ENCODE measurements at regions not wholly inside any gene's neighbourhood (a gene's known extent, or its start where the extent isn't known, plus 50 kb on each side); places are given as distances from the start of the nearest gene placed in this dataset.

DNA sequence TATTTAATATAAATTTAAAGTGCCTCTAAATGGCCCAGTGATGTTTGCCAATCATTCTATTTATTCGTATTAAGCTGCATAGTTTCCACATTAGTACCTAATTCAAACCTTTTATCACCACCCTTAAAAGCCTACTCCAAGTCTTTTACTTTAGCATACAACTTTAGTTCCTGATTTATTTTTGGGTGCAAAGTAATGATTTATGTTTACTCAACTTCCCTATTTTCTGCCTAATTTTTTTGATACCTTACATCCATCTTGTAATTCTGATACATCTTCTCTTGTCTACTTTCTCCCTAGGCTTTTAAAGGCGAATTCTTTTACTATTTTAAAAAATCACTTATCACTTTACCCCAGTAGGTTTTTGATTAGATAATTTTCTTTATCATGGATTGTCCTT lies 2651.1 kb upstream of the PCDH20 start:
- TF ChIP-seq TCF12 (IDR thresholded peaks at IDR 0.05; ENCODE audit: low read depth) (no peak), EP300 (IDR thresholded peaks at IDR 0.05; ENCODE audit: borderline replicate concordance) (no peak), ZBTB7A (IDR thresholded peaks at IDR 0.05; ENCODE audit: low read depth) (no peak), EGR1 (IDR thresholded peaks at IDR 0.05) (no peak), TEAD4 (IDR thresholded peaks at IDR 0.05) (no peak), YY1 (IDR thresholded peaks at IDR 0.05; ENCODE audit: low read depth) (no peak), FOXM1 (IDR thresholded peaks at IDR 0.05; ENCODE audit: borderline replicate concordance, low read depth) (no peak), RAD21 (IDR thresholded peaks at IDR 0.05; ENCODE audit: low read depth) (no peak), CEBPB (IDR thresholded peaks at IDR 0.05) (no peak), CREB1 (IDR thresholded peaks at IDR 0.05; ENCODE audit: low read depth) (no peak)
- TF ChIP-seq, protein P1, sequence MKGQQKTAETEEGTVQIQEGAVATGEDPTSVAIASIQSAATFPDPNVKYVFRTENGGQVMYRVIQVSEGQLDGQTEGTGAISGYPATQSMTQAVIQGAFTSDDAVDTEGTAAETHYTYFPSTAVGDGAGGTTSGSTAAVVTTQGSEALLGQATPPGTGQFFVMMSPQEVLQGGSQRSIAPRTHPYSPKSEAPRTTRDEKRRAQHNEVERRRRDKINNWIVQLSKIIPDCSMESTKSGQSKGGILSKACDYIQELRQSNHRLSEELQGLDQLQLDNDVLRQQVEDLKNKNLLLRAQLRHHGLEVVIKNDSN (IDR thresholded peaks at IDR 0.05), result no peak
- TF ChIP-seq, protein P2, sequence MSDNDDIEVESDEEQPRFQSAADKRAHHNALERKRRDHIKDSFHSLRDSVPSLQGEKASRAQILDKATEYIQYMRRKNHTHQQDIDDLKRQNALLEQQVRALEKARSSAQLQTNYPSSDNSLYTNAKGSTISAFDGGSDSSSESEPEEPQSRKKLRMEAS (IDR thresholded peaks at IDR 0.05), result no peak

GRCh38 chr13:64061649-64062048 lies 2646.0 kb upstream of the PCDH20 start:
- TF ChIP-seq EP300 (IDR thresholded peaks at IDR 0.05; ENCODE audit: borderline replicate concordance), result no peak
- no peak for TF ChIP-seq CREB1 (IDR thresholded peaks at IDR 0.05; ENCODE audit: low read depth)
- TF ChIP-seq, protein P1 (IDR thresholded peaks at IDR 0.05), result no peak
- no peak for TF ChIP-seq NFIC (IDR thresholded peaks at IDR 0.05)
- TF ChIP-seq YY1 (IDR thresholded peaks at IDR 0.05; ENCODE audit: low read depth), result no peak
- no peak for TF ChIP-seq TCF12 (IDR thresholded peaks at IDR 0.05; ENCODE audit: low read depth)
- no peak for TF ChIP-seq EGR1 (IDR thresholded peaks at IDR 0.05)
- TF ChIP-seq CEBPB (IDR thresholded peaks at IDR 0.05), result no peak
- no peak for TF ChIP-seq ZBTB7A (IDR thresholded peaks at IDR 0.05; ENCODE audit: low read depth)
- TF ChIP-seq TEAD4 (IDR thresholded peaks at IDR 0.05), result no peak
- TF ChIP-seq, protein P2 (IDR thresholded peaks at IDR 0.05), result no peak
- no peak for TF ChIP-seq REST (IDR thresholded peaks at IDR 0.05; ENCODE audit: low read depth)
- TF ChIP-seq RAD21 (IDR thresholded peaks at IDR 0.05; ENCODE audit: low read depth), result no peak
- TF ChIP-seq FOXM1 (IDR thresholded peaks at IDR 0.05; ENCODE audit: borderline replicate concordance, low read depth), result no peak
- no peak for TF ChIP-seq TAF1 (IDR thresholded peaks at IDR 0.05; ENCODE audit: low read depth)

DNA sequence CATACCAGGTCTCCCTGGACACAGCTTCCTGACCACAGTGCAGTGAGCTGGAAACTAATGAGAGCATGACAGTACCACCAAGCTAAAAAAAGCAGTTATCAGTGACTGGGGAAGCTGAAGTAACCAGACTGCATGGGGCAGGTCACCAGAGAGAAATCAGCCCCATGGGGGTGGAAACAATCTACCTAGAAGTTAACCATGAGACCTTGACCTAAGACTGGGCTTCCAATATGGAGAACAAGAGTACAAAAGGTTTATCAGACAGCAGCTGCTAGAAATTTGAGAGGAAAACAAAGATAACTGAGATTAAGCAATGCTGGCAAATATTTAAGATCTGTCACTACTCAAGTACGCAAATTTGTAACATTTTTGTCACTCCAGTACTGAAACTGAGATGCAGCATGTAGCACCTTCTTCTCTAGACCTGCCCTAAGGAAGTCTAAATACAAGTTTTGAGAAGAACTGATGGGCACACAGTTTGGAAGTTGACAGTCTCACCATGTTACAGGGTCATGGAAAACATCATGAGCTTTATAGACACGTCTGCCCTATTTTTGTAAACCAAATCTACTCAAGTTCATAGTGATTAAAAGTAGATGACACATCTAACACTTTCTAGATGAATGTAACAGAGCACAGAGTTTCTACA lies 2641.8 kb upstream of the PCDH20 start:
- TF ChIP-seq FOXM1 (IDR thresholded peaks at IDR 0.05; ENCODE audit: borderline replicate concordance, low read depth), result no peak
- TF ChIP-seq NFIC (IDR thresholded peaks at IDR 0.05), result no peak
- no peak for TF ChIP-seq CREB1 (IDR thresholded peaks at IDR 0.05; ENCODE audit: low read depth)
- no peak for TF ChIP-seq REST (IDR thresholded peaks at IDR 0.05; ENCODE audit: low read depth)

GRCh38 chr13:64054321-64054720 lies 2638.7 kb upstream of the PCDH20 start:
- TF ChIP-seq, protein P2 (IDR thresholded peaks at IDR 0.05), result no peak
- TF ChIP-seq EGR1 (IDR thresholded peaks at IDR 0.05) (no peak), RAD21 (IDR thresholded peaks at IDR 0.05; ENCODE audit: low read depth) (no peak), CEBPB (IDR thresholded peaks at IDR 0.05) (no peak), ZBTB7A (IDR thresholded peaks at IDR 0.05; ENCODE audit: low read depth) (no peak), TEAD4 (IDR thresholded peaks at IDR 0.05) (no peak), EP300 (IDR thresholded peaks at IDR 0.05; ENCODE audit: borderline replicate concordance) (no peak), CREB1 (IDR thresholded peaks at IDR 0.05; ENCODE audit: low read depth) (no peak), REST (IDR thresholded peaks at IDR 0.05; ENCODE audit: low read depth) (no peak), TCF12 (IDR thresholded peaks at IDR 0.05; ENCODE audit: low read depth) (no peak), NFIC (IDR thresholded peaks at IDR 0.05) (no peak), TAF1 (IDR thresholded peaks at IDR 0.05; ENCODE audit: low read depth) (no peak), YY1 (IDR thresholded peaks at IDR 0.05; ENCODE audit: low read depth) (no peak), FOXM1 (IDR thresholded peaks at IDR 0.05; ENCODE audit: borderline replicate concordance, low read depth) (no peak)
- TF ChIP-seq, protein P1 (IDR thresholded peaks at IDR 0.05), result no peak
